Omental fat pad (tissue), 3 donors: ENCODE measurements at regions not wholly inside any gene's neighbourhood (a gene's known extent, or its start where the extent isn't known, plus 50 kb on each side); places are given as distances from the start of the nearest gene placed in this dataset.
"Not testable (repeated sequence)": the region's sequence is repeated elsewhere in the genome, so short reads cannot be mapped to it uniquely, and the experiment has no call there.

Experiments
- ATAC-seq: fragments of 150-250 bp; one replicate; pipeline ENCODE4 v1.9.1; 2016; ENCODE audit warnings: mild to moderate bottlenecking, moderate library complexity; ENCODE audit not compliant: low FRiP score
- DNase-seq: peaks from one replicate; pipeline ENCODE4 v3.0.0-alpha.2; 2019; ENCODE audit warnings: low spot score
- TF ChIP-seq, protein P1 (sequence below), 3 donors: fragments of 450-650 bp; IDR thresholded peaks; one replicate each; pipeline ENCODE4 v1.5.1; 2016 to 2017; ENCODE audit warnings: antibody characterized with exemption in 3 of 3, mild to moderate bottlenecking in 3 of 3, moderate library complexity in 2 of 3

DNA sequence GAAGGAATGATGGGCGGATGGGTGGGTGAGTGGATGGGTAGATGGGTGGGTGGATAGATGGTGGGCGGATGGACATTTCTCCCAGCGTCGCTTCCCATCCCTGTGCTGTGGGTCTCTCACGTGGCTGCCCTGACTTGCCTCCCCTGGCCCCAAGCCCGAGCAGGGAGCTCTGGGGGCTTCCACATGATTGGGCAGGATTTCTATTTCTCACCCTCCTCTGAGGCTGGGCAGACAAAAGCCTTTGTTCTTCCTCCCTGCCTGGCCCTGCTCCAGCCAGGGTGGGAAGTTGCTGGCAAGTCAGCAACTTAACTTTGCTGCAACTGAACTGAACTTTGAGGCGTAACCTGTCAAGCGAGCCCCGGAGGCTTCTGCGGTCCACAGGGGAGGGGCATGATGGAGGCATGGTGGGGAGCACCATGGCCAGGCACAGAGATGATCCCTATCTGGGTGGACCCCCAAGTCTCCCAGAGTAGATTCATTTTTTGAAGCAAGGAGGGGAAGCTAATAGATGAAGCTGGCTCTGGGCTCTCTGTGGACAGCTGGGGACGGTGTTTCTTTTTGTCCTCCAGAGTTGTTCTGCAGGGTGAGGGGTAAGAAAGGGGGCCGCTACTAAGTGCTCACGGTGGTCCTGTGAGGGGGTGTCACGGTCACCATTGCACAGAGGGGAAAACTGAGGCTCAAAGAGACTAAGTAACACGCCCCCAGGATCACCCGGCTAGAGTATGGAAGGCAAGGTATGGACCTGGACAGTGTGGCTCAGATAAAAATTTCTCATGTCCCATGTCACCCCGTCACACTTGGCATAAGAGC, 140.1 kb downstream of the CEBPB start:
- DNase-seq (no peak), ATAC-seq (no peak)
- TF ChIP-seq, protein P1, sequence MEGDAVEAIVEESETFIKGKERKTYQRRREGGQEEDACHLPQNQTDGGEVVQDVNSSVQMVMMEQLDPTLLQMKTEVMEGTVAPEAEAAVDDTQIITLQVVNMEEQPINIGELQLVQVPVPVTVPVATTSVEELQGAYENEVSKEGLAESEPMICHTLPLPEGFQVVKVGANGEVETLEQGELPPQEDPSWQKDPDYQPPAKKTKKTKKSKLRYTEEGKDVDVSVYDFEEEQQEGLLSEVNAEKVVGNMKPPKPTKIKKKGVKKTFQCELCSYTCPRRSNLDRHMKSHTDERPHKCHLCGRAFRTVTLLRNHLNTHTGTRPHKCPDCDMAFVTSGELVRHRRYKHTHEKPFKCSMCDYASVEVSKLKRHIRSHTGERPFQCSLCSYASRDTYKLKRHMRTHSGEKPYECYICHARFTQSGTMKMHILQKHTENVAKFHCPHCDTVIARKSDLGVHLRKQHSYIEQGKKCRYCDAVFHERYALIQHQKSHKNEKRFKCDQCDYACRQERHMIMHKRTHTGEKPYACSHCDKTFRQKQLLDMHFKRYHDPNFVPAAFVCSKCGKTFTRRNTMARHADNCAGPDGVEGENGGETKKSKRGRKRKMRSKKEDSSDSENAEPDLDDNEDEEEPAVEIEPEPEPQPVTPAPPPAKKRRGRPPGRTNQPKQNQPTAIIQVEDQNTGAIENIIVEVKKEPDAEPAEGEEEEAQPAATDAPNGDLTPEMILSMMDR (IDR thresholded peaks at IDR 0.05), result no peak

- DNase-seq, result no peak
- TF ChIP-seq, protein P1 (IDR thresholded peaks at IDR 0.05), result no peak
- ATAC-seq, result no peak
Observed at GRCh38 chr20:50331469-50332363, 141.1 kb downstream of the CEBPB start.

GRCh38 chr20:50332491-50332980, 141.9 kb downstream of the CEBPB start:
- TF ChIP-seq, protein P1 (IDR thresholded peaks at IDR 0.05), result no peak
- no peak for DNase-seq
- no peak for ATAC-seq

DNA sequence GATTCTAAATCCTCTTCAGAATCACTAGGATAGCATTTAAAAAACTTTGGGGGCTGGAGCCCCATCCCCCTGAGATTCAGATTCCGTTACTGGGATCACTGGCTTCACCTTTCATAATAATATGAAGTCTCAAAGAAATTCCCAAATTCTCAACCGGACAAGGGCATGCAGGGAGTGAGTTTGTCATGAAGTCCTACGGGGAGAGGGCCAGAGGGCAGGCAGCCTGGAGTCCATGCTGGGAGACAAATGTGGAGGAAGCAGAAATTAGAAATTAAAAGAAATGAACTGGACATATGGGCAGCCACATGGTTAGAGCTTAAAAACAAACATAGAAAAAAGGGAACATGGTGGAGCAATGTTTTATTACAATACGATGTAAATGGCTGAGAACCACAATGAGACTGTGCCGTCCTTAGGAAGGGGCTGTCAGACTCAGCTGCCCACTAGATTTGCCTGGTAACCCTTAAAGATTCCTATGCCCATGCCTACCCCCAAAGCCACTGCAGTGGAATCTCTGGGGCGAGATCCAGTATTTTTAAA, 142.6 kb downstream of the CEBPB start:
- TF ChIP-seq, protein P1 (IDR thresholded peaks at IDR 0.05), result no peak
- DNase-seq (no peak), ATAC-seq (no peak)

DNA sequence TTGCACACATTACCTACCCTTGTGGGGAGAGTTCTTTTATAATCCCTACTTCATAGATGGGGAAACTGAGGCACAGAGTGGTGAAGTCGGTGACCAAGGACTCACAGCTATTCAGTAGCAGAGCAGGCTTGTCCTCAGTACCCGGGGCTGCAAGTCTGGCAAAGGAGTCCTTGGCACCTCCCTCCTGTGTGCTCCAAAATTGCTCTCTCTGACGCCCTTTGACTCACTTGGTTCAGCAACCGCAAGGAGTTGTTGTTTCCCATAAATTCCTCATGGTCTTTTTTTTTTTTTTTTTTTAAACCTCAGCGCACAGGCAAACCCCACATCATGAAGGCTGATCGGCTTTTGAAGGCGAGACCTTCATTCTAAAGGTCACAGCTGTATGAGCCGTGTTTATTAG, 143.2 kb downstream of the CEBPB start:
- ATAC-seq (peak; percentile 58), DNase-seq (no peak)
- TF ChIP-seq, protein P1 (IDR thresholded peaks at IDR 0.05), result no peak

DNA sequence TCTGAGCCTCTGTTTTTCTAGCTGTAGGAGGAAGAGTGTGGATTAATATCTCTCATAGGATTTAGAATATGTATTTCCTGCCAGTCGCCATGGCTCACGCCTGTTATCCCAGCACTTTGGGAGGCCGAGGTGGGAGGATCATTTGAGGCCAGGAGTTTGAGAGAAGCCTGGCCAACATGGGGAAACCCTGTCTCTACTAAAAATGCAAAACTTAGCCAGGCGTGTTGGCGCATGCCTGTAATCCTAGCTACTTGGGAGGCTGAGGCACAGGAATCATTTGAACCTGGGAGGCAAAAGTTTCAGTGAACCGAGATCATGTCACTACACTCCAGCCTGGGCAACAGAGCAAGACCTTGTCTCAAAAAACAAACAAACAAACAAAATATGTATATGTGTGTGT, 143.9 kb downstream of the CEBPB start:
- not testable (repeated sequence) for ATAC-seq, DNase-seq

- TF ChIP-seq, protein P1 (IDR thresholded peaks at IDR 0.05), result no peak
Observed at GRCh38 chr20:50335105-50335504, 144.5 kb downstream of the CEBPB start.

More at GRCh38 chr20:50335105-50335504, 144.5 kb downstream of the CEBPB start:
- DNase-seq (no peak), ATAC-seq (peak; percentile 11)
